Testis (tissue), 2 donors: ENCODE measurements at regions not wholly inside any gene's neighbourhood (a gene's known extent, or its start where the extent isn't known, plus 50 kb on each side); places are given as distances from the start of the nearest gene placed in this dataset.

Source experiments
- DNase-seq: peaks from one replicate; pipeline ENCODE4 v3.0.0-alpha.2; 2019
- H3K27ac ChIP-seq, 2 donors: fragments of 200-600 bp; sonication (generic); one replicate each; pipeline ENCODE4 v1.5.1; 2019
- H3K27me3 ChIP-seq: fragments of 200-600 bp; sonication (generic); one replicate; pipeline ENCODE4 v1.5.1; 2019
- H3K36me3 ChIP-seq: fragments of 200-600 bp; sonication (generic); one replicate; pipeline ENCODE4 v1.5.1; 2017; ENCODE audit warnings: low read depth; ENCODE audit errors: missing control alignments
- H3K4me1 ChIP-seq: fragments of 200-600 bp; sonication (generic); one replicate; pipeline ENCODE4 v1.5.1; 2019
- H3K4me3 ChIP-seq, 2 donors: fragments of 200-600 bp; sonication (generic); one replicate each; pipeline ENCODE4 v1.5.1; 2017 to 2019
- H3K9me3 ChIP-seq: fragments of 200-600 bp; sonication (generic); one replicate; pipeline ENCODE4 v1.5.1; 2017
- CTCF ChIP-seq, 3 experiments: fragments of 450-650 bp in 2 of 3; fragments of 200-600 bp in 1 of 3; sonication (generic) in 1 of 3; IDR thresholded peaks; one replicate each; pipeline ENCODE4 v1.5.1; 2016 to 2019; ENCODE audit warnings: antibody characterized with exemption in 3 of 3, mild to moderate bottlenecking in 2 of 3, moderate library complexity in 1 of 3
- POLR2A ChIP-seq: fragments of 450-650 bp; IDR thresholded peaks from one replicate; pipeline ENCODE4 v1.6.1; 2017; ENCODE audit warnings: antibody characterized with exemption, mild to moderate bottlenecking, moderate library complexity
- WGBS, 2 donors: methylation state at CpG; one replicate each; pipeline ENCODE4 v1.1.5; 2018; 5-methylcytosine and 5-hydroxymethylcytosine counted together
- intact Hi-C: fragments of 100-400 bp; cut with DNase I; formaldehyde crosslinking; loops from one replicate; pipeline ENCODE4 v1.15.1; 2023; ENCODE audit warnings: low total_unique reads

GRCh38 chr20:61123751-61124368 is 128.2 kb upstream of the CDH4 start:
- H3K9me3 ChIP-seq = no peaks in the 10 kb centered on the region
- H3K4me1 ChIP-seq = no peaks in the 10 kb centered on the region

GRCh38 chr20:61125076-61125475 is 127.0 kb upstream of the CDH4 start:
- Histone ChIP-seq H3K4me3 (no peak overlapping the region), H3K27me3 (no peaks in the 10 kb centered on the region), H3K36me3 (no peaks in the 10 kb centered on the region), H3K27ac (no peak overlapping the region), H3K4me1 (no peaks in the 10 kb centered on the region), H3K9me3 (no peaks in the 10 kb centered on the region)
- intact Hi-C loops = no loop called here
- DNase-seq = no peak
- 84 to 94% methylated on average over 8 to 9 of the region's 9 CpGs for WGBS, 2 donors
- TF ChIP-seq CTCF (IDR thresholded peaks at IDR 0.05) = no peak
- TF ChIP-seq POLR2A = no peak

More at GRCh38 chr20:61123751-61124368, 128.2 kb upstream of the CDH4 start:
- 83% methylated on average over 15 to 16 of the region's 16 CpGs for WGBS, 2 donors
- no peaks in the 10 kb centered on the region for H3K27me3 ChIP-seq
- no peak for DNase-seq
- H3K36me3 ChIP-seq = no peaks in the 10 kb centered on the region
- intact Hi-C loops = no loop called here
- H3K27ac ChIP-seq = no peak overlapping the region
- H3K4me3 ChIP-seq = no peak overlapping the region
- TF ChIP-seq POLR2A (no peak), CTCF (IDR thresholded peaks at IDR 0.05) (no peak)

GRCh38 chr20:61125546-61126180 is 126.4 kb upstream of the CDH4 start:
- Histone ChIP-seq H3K27ac (no peak overlapping the region), H3K27me3 (no peaks in the 10 kb centered on the region), H3K4me1 (no peaks in the 10 kb centered on the region), H3K36me3 (no peaks in the 10 kb centered on the region), H3K9me3 (no peaks in the 10 kb centered on the region), H3K4me3 (no peak overlapping the region)
- 90 to 93% methylated on average over 14 of the region's 14 CpGs for WGBS, 2 donors
- TF ChIP-seq POLR2A = no peak
- no peak for TF ChIP-seq CTCF (IDR thresholded peaks at IDR 0.05)
- DNase-seq = no peak
- intact Hi-C loops = no loop called here

- Histone ChIP-seq H3K36me3 (no peaks in the 10 kb centered on the region), H3K4me1 (no peaks in the 10 kb centered on the region), H3K4me3 (no peak overlapping the region), H3K27ac (no peak overlapping the region), H3K27me3 (no peaks in the 10 kb centered on the region), H3K9me3 (no peaks in the 10 kb centered on the region)
- intact Hi-C loops = no loop called here
- 93% methylated on average over 18 to 21 of the region's 21 CpGs for WGBS, 2 donors
- TF ChIP-seq CTCF (IDR thresholded peaks at IDR 0.05) (no peak), POLR2A (no peak)
- DNase-seq = no peak
These were observed 125.5 kb upstream of the CDH4 start for GRCh38 chr20:61126369-61127195.
